Smooth muscle cell (in vitro differentiated cells): ENCODE measurements at regions not wholly inside any gene's neighbourhood (a gene's known extent, or its start where the extent isn't known, plus 50 kb on each side); places are given as distances from the start of the nearest gene placed in this dataset.

Experiments
- DNase-seq: peaks from one replicate; lab custom pipeline; 2025; ENCODE audit not compliant: unreplicated experiment; lab: John Stamatoyannopoulos, UW
- H2AFZ ChIP-seq: fragments of 200-600 bp; sonication (generic); 2 replicates; pipeline ENCODE4 v1.6.0; 2016; ENCODE audit warnings: antibody characterized with exemption, low read depth, mild to moderate bottlenecking
- H3F3A ChIP-seq: fragments of 200-600 bp; sonication (generic); 2 replicates; pipeline ENCODE4 v1.6.0; 2017; ENCODE audit warnings: antibody characterized with exemption, low read depth
- H3K27ac ChIP-seq: fragments of 200-600 bp; sonication (generic); 2 replicates; pipeline ENCODE4 v1.5.1; 2016; ENCODE audit warnings: low read depth, mild to moderate bottlenecking
- H3K27me3 ChIP-seq: fragments of 200-600 bp; sonication (generic); 2 replicates; pipeline ENCODE4 v1.6.1; 2016; ENCODE audit warnings: low read depth, mild to moderate bottlenecking
- H3K36me3 ChIP-seq: fragments of 200-600 bp; sonication (generic); 2 replicates; pipeline ENCODE4 v1.5.1; 2016; ENCODE audit warnings: low read depth
- H3K4me1 ChIP-seq: fragments of 200-600 bp; sonication (generic); 2 replicates; pipeline ENCODE4 v1.5.1; 2016; ENCODE audit warnings: low read depth
- H3K4me2 ChIP-seq: fragments of 200-600 bp; sonication (generic); 2 replicates; pipeline ENCODE4 v1.6.0; 2016; ENCODE audit warnings: mild to moderate bottlenecking
- H3K4me3 ChIP-seq: fragments of 200-600 bp; sonication (generic); 2 replicates; pipeline ENCODE4 v1.5.1; 2016; ENCODE audit warnings: mild to moderate bottlenecking
- H3K79me2 ChIP-seq: fragments of 200-600 bp; sonication (generic); 2 replicates; pipeline ENCODE4 v1.6.0; 2016; ENCODE audit warnings: low read depth, mild to moderate bottlenecking
- H3K9ac ChIP-seq: fragments of 200-600 bp; sonication (generic); 2 replicates; pipeline ENCODE4 v1.6.0; 2016; ENCODE audit warnings: low read depth
- H3K9me3 ChIP-seq: fragments of 200-600 bp; sonication (generic); replicated peaks from 2 replicates; pipeline ENCODE4 v1.5.1; 2016; ENCODE audit warnings: low read depth
- H4K20me1 ChIP-seq: fragments of 200-600 bp; sonication (generic); 2 replicates; pipeline ENCODE4 v1.6.0; 2016; ENCODE audit warnings: low read depth
- CTCF ChIP-seq: fragments of 200-600 bp; sonication (generic); IDR thresholded peaks from 2 replicates; pipeline ENCODE4 v1.5.1; 2017; ENCODE audit warnings: borderline replicate concordance, mild to moderate bottlenecking, antibody characterized with exemption; ENCODE audit not compliant: insufficient read depth, poor library complexity, severe bottlenecking
- WGBS: methylation state at CpG from one replicate; pipeline ENCODE4 v1.1.7; 2016; ENCODE audit warnings: low lambda C conversion rate; 5-methylcytosine and 5-hydroxymethylcytosine counted together

GRCh38 chr20:57895161-57895855 is 185.5 kb upstream of the PMEPA1 start:
- no peaks in the 10 kb centered on the region for H3K79me2 ChIP-seq
- H3K4me2 ChIP-seq: no peak overlapping the region
- no peak overlapping the region for H3K9ac ChIP-seq
- peaks cover 4% of the 10 kb centered on the region for H3K4me1 ChIP-seq
- no peaks in the 10 kb centered on the region for H4K20me1 ChIP-seq
- H3F3A ChIP-seq: no peaks in the 10 kb centered on the region
- no peaks in the 10 kb centered on the region for H3K36me3 ChIP-seq
- WGBS: 94% methylated on average over 8 of the region's 9 CpGs
- DNase-seq: no peak
- no peak overlapping the region for H2AFZ ChIP-seq
- no peak overlapping the region for H3K4me3 ChIP-seq
- no peak for TF ChIP-seq CTCF
- H3K27me3 ChIP-seq: peaks cover 7% of the 10 kb centered on the region
- no peaks in the 10 kb centered on the region for H3K9me3 ChIP-seq
- H3K27ac ChIP-seq: no peak overlapping the region

- Histone ChIP-seq H3K27ac (no peak overlapping the region), H3K79me2 (no peaks in the 10 kb centered on the region), H3K4me1 (peaks cover 3% of the 10 kb centered on the region), H3K36me3 (no peaks in the 10 kb centered on the region), H3K4me3 (no peak overlapping the region), H3F3A (no peaks in the 10 kb centered on the region), H3K9ac (no peak overlapping the region), H3K9me3 (no peaks in the 10 kb centered on the region), H3K27me3 (peaks cover 7% of the 10 kb centered on the region), H2AFZ (no peak overlapping the region), H3K4me2 (no peak overlapping the region), H4K20me1 (no peaks in the 10 kb centered on the region)
- TF ChIP-seq CTCF: no peak
- DNase-seq: no peak
Observed at GRCh38 chr20:57894522-57894921, 184.7 kb upstream of the PMEPA1 start.

GRCh38 chr20:57894096-57894495 is 184.3 kb upstream of the PMEPA1 start:
- no peaks in the 10 kb centered on the region for H3F3A ChIP-seq
- no peak for TF ChIP-seq CTCF
- H3K79me2 ChIP-seq: no peaks in the 10 kb centered on the region
- H3K27ac ChIP-seq: no peak overlapping the region
- no peaks in the 10 kb centered on the region for H3K4me1 ChIP-seq
- no peak overlapping the region for H3K9ac ChIP-seq
- H3K9me3 ChIP-seq: no peaks in the 10 kb centered on the region
- no peaks in the 10 kb centered on the region for H3K36me3 ChIP-seq
- 93% methylated on average over 10 of the region's 10 CpGs for WGBS
- DNase-seq: no peak
- no peak overlapping the region for H3K4me3 ChIP-seq
- H3K4me2 ChIP-seq: no peak overlapping the region
- no peaks in the 10 kb centered on the region for H4K20me1 ChIP-seq
- no peak overlapping the region for H2AFZ ChIP-seq
- H3K27me3 ChIP-seq: peaks cover 7% of the 10 kb centered on the region

- Histone ChIP-seq H3K27ac (no peak overlapping the region), H3K4me1 (no peaks in the 10 kb centered on the region), H3K27me3 (peaks cover 7% of the 10 kb centered on the region), H3K4me3 (no peak overlapping the region), H4K20me1 (no peaks in the 10 kb centered on the region), H3K79me2 (no peaks in the 10 kb centered on the region), H2AFZ (no peak overlapping the region), H3K36me3 (no peaks in the 10 kb centered on the region), H3K4me2 (no peak overlapping the region), H3K9me3 (no peaks in the 10 kb centered on the region), H3F3A (no peaks in the 10 kb centered on the region), H3K9ac (no peak overlapping the region)
- no peak for DNase-seq
- no peak for TF ChIP-seq CTCF
- WGBS: 87% methylated on average over 16 of the region's 16 CpGs
Observed at GRCh38 chr20:57893366-57893999, 183.7 kb upstream of the PMEPA1 start.
